ENCODE measurements at regions not wholly inside any gene's neighbourhood (a gene's known extent, or its start where the extent isn't known, plus 50 kb on each side); places are given as distances from the start of the nearest gene placed in this dataset.

DNA sequence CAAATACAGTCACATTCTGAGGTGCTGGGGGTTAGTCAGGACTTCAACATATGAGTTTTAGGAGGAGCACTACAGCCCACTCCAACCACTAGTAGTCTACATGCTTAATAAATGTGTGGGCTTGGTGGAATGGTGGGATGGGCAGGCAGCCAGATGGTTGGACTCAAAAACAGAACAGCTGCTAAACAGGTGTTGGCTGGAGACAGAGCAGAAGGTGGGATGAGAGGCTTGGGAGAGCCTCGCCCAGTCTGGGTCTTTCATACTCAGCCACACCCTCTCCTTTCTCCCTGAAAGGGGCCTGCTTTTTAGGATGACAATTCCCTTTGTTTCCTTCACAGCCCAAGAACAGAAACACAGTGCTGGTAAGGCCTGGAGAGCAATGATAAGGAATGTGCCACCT lies 143.9 kb upstream of the KLHL29 start:
- TF ChIP-seq, protein P1, sequence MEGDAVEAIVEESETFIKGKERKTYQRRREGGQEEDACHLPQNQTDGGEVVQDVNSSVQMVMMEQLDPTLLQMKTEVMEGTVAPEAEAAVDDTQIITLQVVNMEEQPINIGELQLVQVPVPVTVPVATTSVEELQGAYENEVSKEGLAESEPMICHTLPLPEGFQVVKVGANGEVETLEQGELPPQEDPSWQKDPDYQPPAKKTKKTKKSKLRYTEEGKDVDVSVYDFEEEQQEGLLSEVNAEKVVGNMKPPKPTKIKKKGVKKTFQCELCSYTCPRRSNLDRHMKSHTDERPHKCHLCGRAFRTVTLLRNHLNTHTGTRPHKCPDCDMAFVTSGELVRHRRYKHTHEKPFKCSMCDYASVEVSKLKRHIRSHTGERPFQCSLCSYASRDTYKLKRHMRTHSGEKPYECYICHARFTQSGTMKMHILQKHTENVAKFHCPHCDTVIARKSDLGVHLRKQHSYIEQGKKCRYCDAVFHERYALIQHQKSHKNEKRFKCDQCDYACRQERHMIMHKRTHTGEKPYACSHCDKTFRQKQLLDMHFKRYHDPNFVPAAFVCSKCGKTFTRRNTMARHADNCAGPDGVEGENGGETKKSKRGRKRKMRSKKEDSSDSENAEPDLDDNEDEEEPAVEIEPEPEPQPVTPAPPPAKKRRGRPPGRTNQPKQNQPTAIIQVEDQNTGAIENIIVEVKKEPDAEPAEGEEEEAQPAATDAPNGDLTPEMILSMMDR (IDR thresholded peaks at IDR 0.05; ENCODE audit: borderline replicate concordance, extremely low read depth, low read length, poor library complexity, severe bottlenecking): no peak
- TF ChIP-seq EZH2 (IDR thresholded peaks at IDR 0.05; ENCODE audit: borderline replicate concordance, low read depth, low read length, severe bottlenecking): no peak

All from DND-41 (cell line).